PC-9 (cell line): ENCODE measurements at regions not wholly inside any gene's neighbourhood (a gene's known extent, or its start where the extent isn't known, plus 50 kb on each side); places are given as distances from the start of the nearest gene placed in this dataset.
A peak's percentile ranks its signal among the peaks of the same experiment; 100 is the strongest.

Source experiments
- BruUV-seq: library from RNA; stranded (reverse); fragments of 400-500 nt; replicated peaks from 2 replicates; lab custom pipeline; 2021; lab: Mats Ljungman, UMichigan
- CTCF ChIA-PET: fragments of 300-600 bp; sonication (Branson Sonifier 250); formaldehyde crosslinking; loops from one replicate; lab custom pipeline; 2022; ENCODE audit warnings: antibody characterized with exemption; lab: Charles Lee
- POLR2A ChIA-PET: fragments of 300-600 bp; sonication (Branson Sonifier 250); formaldehyde crosslinking; loops from one replicate; lab custom pipeline; 2022; ENCODE audit warnings: antibody characterized with exemption; ENCODE audit not compliant: unreplicated experiment; lab: Charles Lee
- DNase-seq, 2 experiments: peaks; one replicate each; pipeline versions ENCODE4 v3.0.0 to v3.0.0-alpha.2; 2015 to 2022; ENCODE audit warnings: mixed read lengths in 1 of 2
- H2AFZ ChIP-seq: fragments of 200-600 bp; sonication (generic); 2 replicates; pipeline ENCODE4 v1.8.1; 2017; ENCODE audit warnings: antibody characterized with exemption
- H3F3A ChIP-seq: fragments of 200-600 bp; sonication (generic); 2 replicates; pipeline ENCODE4 v1.8.1; 2017; ENCODE audit warnings: antibody characterized with exemption, mild to moderate bottlenecking, low read depth; ENCODE audit not compliant: insufficient read depth
- H3K27ac ChIP-seq: fragments of 200-600 bp; sonication (generic); 2 replicates; pipeline ENCODE4 v1.6.1; 2016; ENCODE audit warnings: mixed run types
- H3K27me3 ChIP-seq: fragments of 200-600 bp; sonication (generic); 2 replicates; pipeline ENCODE4 v1.6.1; 2016; ENCODE audit warnings: low read depth, mixed run types; ENCODE audit not compliant: insufficient read depth
- H3K36me3 ChIP-seq: fragments of 200-600 bp; sonication (generic); 2 replicates; pipeline ENCODE4 v1.6.1; 2016; ENCODE audit warnings: low read depth, mixed run types
- H3K4me1 ChIP-seq: fragments of 200-600 bp; sonication (generic); replicated peaks from 2 replicates; pipeline ENCODE4 v1.6.1; 2016; ENCODE audit warnings: mixed run types; ENCODE audit not compliant: insufficient read depth
- H3K4me2 ChIP-seq: fragments of 200-600 bp; sonication (generic); 2 replicates; pipeline ENCODE4 v1.6.1; 2017; ENCODE audit warnings: mixed run types
- H3K4me3 ChIP-seq: fragments of 200-600 bp; sonication (generic); 2 replicates; pipeline ENCODE4 v1.6.1; 2016; ENCODE audit warnings: mixed run types
- H3K79me2 ChIP-seq: fragments of 200-600 bp; sonication (generic); 2 replicates; pipeline ENCODE4 v1.6.1; 2017; ENCODE audit warnings: low read depth, mixed run types
- H3K9me2 ChIP-seq: fragments of 200-600 bp; sonication (generic); 2 replicates; pipeline ENCODE4 v1.8.1; 2017; ENCODE audit warnings: mild to moderate bottlenecking; ENCODE audit not compliant: insufficient read depth
- H3K9me3 ChIP-seq: fragments of 200-600 bp; sonication (generic); 2 replicates; pipeline ENCODE4 v1.8.1; 2016; ENCODE audit warnings: low read depth; ENCODE audit not compliant: insufficient read depth
- H4K20me1 ChIP-seq: fragments of 200-600 bp; sonication (generic); 2 replicates; pipeline ENCODE4 v1.8.1; 2017; ENCODE audit not compliant: insufficient read depth
- EZH2 ChIP-seq: fragments of 200-600 bp; sonication (generic); IDR thresholded peaks from 2 replicates; pipeline ENCODE4 v1.8.0; 2017; ENCODE audit warnings: antibody characterized with exemption, low read depth
- intact Hi-C: fragments of 100-400 bp; cut with micrococcal nuclease; formaldehyde crosslinking; loops from one replicate; pipeline ENCODE4 v1.10.0; 2022; ENCODE audit not compliant: unreplicated experiment
- TF ChIP-seq, protein P1 (sequence below): fragments of 200-600 bp; sonication (generic); conservative IDR thresholded peaks from 2 replicates; pipeline ENCODE4 v1.6.1; 2017; ENCODE audit warnings: mixed run types, antibody characterized with exemption, mild to moderate bottlenecking, moderate library complexity

DNA sequence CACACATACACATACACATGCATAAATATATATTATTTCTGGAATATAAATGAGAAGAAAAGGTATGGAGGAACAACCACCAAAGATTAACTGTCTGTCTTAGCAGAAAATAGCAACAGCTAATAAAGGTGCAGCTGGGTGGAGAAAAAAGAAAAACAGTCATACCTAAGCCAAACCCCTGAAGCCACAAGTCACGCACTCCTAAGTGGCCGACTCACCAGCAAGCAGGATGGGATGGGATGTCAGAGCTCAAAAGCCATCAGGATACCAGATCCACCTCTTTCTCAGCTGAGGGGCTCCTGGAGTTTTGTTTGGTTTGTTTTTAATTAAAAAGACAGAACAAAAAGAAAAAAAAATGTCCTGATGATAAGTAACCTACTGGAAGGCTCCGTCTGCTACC is 64.7 kb upstream of the HIVEP3 start:
- ChIA-PET POLR2A (no interaction called here), CTCF (no interaction called here)
- Histone ChIP-seq H3K27me3 (no peaks in the 10 kb centered on the region), H3K9me3 (no peaks in the 10 kb centered on the region), H3K79me2 (0 out of 2 replicates have a peak, but pooled peaks cover 3% of the 10 kb centered on the region), H3K9me2 (no peaks in the 10 kb centered on the region), H3K27ac (no peak overlapping the region), H3K4me2 (no peak overlapping the region), H3K36me3 (no peaks in the 10 kb centered on the region), H4K20me1 (no peaks in the 10 kb centered on the region), H3K4me1 (0 out of 2 replicates have a peak, but pooled peaks cover 7% of the 10 kb centered on the region), H3F3A (no peaks in the 10 kb centered on the region), H3K4me3 (no peak overlapping the region), H2AFZ (no peak overlapping the region)
- no peak for TF ChIP-seq EZH2
- TF ChIP-seq, protein P1, sequence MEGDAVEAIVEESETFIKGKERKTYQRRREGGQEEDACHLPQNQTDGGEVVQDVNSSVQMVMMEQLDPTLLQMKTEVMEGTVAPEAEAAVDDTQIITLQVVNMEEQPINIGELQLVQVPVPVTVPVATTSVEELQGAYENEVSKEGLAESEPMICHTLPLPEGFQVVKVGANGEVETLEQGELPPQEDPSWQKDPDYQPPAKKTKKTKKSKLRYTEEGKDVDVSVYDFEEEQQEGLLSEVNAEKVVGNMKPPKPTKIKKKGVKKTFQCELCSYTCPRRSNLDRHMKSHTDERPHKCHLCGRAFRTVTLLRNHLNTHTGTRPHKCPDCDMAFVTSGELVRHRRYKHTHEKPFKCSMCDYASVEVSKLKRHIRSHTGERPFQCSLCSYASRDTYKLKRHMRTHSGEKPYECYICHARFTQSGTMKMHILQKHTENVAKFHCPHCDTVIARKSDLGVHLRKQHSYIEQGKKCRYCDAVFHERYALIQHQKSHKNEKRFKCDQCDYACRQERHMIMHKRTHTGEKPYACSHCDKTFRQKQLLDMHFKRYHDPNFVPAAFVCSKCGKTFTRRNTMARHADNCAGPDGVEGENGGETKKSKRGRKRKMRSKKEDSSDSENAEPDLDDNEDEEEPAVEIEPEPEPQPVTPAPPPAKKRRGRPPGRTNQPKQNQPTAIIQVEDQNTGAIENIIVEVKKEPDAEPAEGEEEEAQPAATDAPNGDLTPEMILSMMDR, result no peak
- intact Hi-C loops, result no loop called here
- no peak for DNase-seq
- no TSS peak for BruUV-seq

DNA sequence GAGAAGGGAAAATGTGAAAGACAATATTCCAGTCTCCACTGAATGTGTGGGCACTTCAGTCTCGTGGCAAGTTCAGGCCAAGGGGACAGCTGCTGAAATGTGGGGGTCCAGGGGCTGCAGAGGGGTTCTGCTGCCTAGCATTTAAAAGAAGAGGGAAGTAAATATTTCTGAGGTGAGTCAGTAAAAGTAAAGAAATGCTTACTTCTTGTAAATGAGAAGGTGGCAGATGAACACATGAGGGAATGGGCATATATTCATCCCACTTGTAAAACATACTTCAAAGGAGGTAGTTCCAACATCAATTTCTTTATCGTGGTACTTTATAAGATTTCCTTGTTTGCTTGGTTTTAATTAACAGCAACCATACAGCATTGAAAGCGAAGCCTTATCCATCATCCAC is 63.1 kb upstream of the HIVEP3 start:
- TF ChIP-seq, protein P1, result no peak
- TF ChIP-seq EZH2, result no peak
- BruUV-seq, result no TSS peak
- Histone ChIP-seq H3K27ac (no peak overlapping the region), H3K4me1 (0 out of 2 replicates have a peak, but pooled peaks cover 7% of the 10 kb centered on the region), H4K20me1 (no peaks in the 10 kb centered on the region), H3K4me3 (no peak overlapping the region), H2AFZ (no peak overlapping the region), H3F3A (no peaks in the 10 kb centered on the region), H3K36me3 (no peaks in the 10 kb centered on the region), H3K79me2 (no peaks in the 10 kb centered on the region), H3K9me3 (no peaks in the 10 kb centered on the region), H3K9me2 (no peaks in the 10 kb centered on the region), H3K27me3 (no peaks in the 10 kb centered on the region), H3K4me2 (no peak overlapping the region)
- POLR2A ChIA-PET, result no interaction called here
- DNase-seq, result no peak
- CTCF ChIA-PET, result no interaction called here
- intact Hi-C loops, result no loop called here

DNA sequence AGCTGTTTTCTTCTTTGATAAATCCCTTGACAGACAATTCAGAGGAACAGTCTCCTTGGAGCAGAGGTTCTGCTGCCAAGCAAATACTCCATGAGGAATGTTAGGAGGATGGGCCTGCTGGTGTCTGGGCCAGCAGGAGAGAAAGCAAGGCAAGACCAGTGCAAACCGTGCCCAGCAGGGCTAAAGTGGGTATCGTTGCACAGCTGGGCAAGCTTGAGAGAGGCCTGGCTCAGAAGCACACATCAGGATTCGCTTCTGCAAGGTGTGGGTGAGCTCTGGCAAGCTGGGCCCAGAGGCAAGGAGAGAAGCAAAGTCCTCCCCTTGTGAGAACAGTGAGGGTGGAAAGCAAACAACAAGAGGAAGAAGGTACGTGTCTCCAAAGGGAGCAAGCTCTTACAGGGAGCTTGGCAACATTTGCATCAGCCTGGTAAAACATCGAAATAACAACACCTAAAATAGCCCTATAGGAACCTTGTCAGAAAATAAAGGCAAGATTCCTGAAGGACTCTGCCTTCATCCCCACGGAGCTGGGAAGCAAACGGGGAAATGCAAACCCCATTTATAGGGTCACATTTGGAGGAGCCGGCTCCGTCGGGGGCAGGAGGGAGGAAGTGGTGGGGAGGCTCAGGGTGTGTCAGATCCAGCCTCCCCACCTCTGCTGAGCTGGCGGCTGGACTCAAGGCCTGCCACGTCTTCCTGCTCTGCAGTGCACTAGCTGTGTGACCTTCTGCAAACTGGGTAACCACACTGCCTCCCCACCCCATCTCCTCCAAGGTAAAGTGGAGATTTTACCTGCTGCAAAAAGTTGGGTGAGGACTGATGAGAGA is 62.3 kb upstream of the HIVEP3 start:
- Histone ChIP-seq H3K4me1 (0 out of 2 replicates have a peak, but pooled peaks cover 7% of the 10 kb centered on the region), H2AFZ (no peak overlapping the region), H3K36me3 (no peaks in the 10 kb centered on the region), H3K27me3 (no peaks in the 10 kb centered on the region), H3K9me3 (no peaks in the 10 kb centered on the region), H3K4me3 (no peak overlapping the region), H3K79me2 (no peaks in the 10 kb centered on the region), H3K9me2 (no peaks in the 10 kb centered on the region), H3K27ac (no peak overlapping the region), H3F3A (no peaks in the 10 kb centered on the region), H3K4me2 (no peak overlapping the region), H4K20me1 (no peaks in the 10 kb centered on the region)
- DNase-seq, result peak in 1 of 2 experiments; percentile 32
- no peak for TF ChIP-seq EZH2
- TF ChIP-seq, protein P1, result no peak
- ChIA-PET CTCF (no interaction called here), POLR2A (interaction anchor here (0.6 kb wide), 1 partner anchor 207 kb away, joined by 3 read pairs; no protein-coding TSS in a partner anchor)
- intact Hi-C loops, result no loop called here
- no TSS peak for BruUV-seq
